Osteoblast (primary cell): ENCODE measurements at regions not wholly inside any gene's neighbourhood (a gene's known extent, or its start where the extent isn't known, plus 50 kb on each side); places are given as distances from the start of the nearest gene placed in this dataset.
A peak's percentile ranks its signal among the peaks of the same experiment; 100 is the strongest.

ENCODE experiments used
- DNase-seq: peaks from one replicate; pipeline ENCODE4 v3.0.0; 2011; ENCODE audit warnings: low spot score, mixed read lengths; ENCODE audit not compliant: insufficient read length; ENCODE audit errors: missing footprints
- H2AFZ ChIP-seq: 2 replicates; pipeline ENCODE4 v1.6.0; 2011; ENCODE audit warnings: mild to moderate bottlenecking, low read length
- H3K27ac ChIP-seq: 2 replicates; pipeline ENCODE4 v1.5.1; 2011; ENCODE audit warnings: mild to moderate bottlenecking, low read depth, low read length, moderate library complexity
- H3K27me3 ChIP-seq: 2 replicates; pipeline ENCODE4 v1.6.0; 2012; ENCODE audit warnings: mild to moderate bottlenecking, control low read depth, inconsistent platforms, low read length, moderate library complexity; ENCODE audit not compliant: insufficient read depth
- H3K36me3 ChIP-seq: 2 replicates; pipeline ENCODE4 v1.5.1; 2011; ENCODE audit warnings: mild to moderate bottlenecking, low read length, control low read depth, moderate library complexity; ENCODE audit not compliant: insufficient read depth
- H3K4me1 ChIP-seq: 2 replicates; pipeline ENCODE4 v1.5.1; 2011; ENCODE audit warnings: mild to moderate bottlenecking, low read length, control low read depth, moderate library complexity; ENCODE audit not compliant: insufficient read depth
- H3K4me2 ChIP-seq: 2 replicates; pipeline ENCODE4 v1.6.0; 2011; ENCODE audit warnings: mild to moderate bottlenecking, low read length; ENCODE audit not compliant: insufficient read depth
- H3K4me3 ChIP-seq: fragments of 200-600 bp; sonication (generic); 3 replicates; pipeline ENCODE4 v1.5.1; 2012; ENCODE audit warnings: mild to moderate bottlenecking, low read length, inconsistent platforms; ENCODE audit not compliant: insufficient read depth
- H3K79me2 ChIP-seq: 2 replicates; pipeline ENCODE4 v1.6.0; 2012; ENCODE audit warnings: mild to moderate bottlenecking, low read length, control low read depth, inconsistent platforms; ENCODE audit not compliant: insufficient read depth
- H3K9me3 ChIP-seq: 2 replicates; pipeline ENCODE4 v1.5.1; 2011; ENCODE audit warnings: low read depth, low read length, control low read depth
- H4K20me1 ChIP-seq: 2 replicates; pipeline ENCODE4 v1.6.0; 2012; ENCODE audit warnings: mild to moderate bottlenecking, low read length, control low read depth; ENCODE audit not compliant: insufficient read depth
- CTCF ChIP-seq: IDR thresholded peaks from 2 replicates; pipeline ENCODE4 v1.5.1; 2011; ENCODE audit warnings: mild to moderate bottlenecking, low read depth, low read length, moderate library complexity; ENCODE audit errors: extremely low read depth

GRCh38 chr9:86577420-86578333 is 223.5 kb upstream of the TUT7 start:
- H3K4me1 ChIP-seq, result no peaks in the 10 kb centered on the region
- no peak overlapping the region for H3K4me3 ChIP-seq
- DNase-seq, result no peak
- H3K27me3 ChIP-seq, result peaks cover 4% of the 10 kb centered on the region
- H3K9me3 ChIP-seq, result no peaks in the 10 kb centered on the region
- H3K36me3 ChIP-seq, result no peaks in the 10 kb centered on the region
- no peak overlapping the region for H2AFZ ChIP-seq
- no peaks in the 10 kb centered on the region for H3K79me2 ChIP-seq
- H4K20me1 ChIP-seq, result no peaks in the 10 kb centered on the region
- no peak overlapping the region for H3K4me2 ChIP-seq
- TF ChIP-seq CTCF, result no peak
- no peak overlapping the region for H3K27ac ChIP-seq

- Histone ChIP-seq H3K27ac (no peak overlapping the region), H3K4me2 (no peak overlapping the region), H3K4me1 (no peaks in the 10 kb centered on the region), H2AFZ (no peak overlapping the region), H3K9me3 (no peaks in the 10 kb centered on the region), H3K36me3 (no peaks in the 10 kb centered on the region), H4K20me1 (no peaks in the 10 kb centered on the region), H3K4me3 (no peak overlapping the region), H3K27me3 (peaks cover 4% of the 10 kb centered on the region), H3K79me2 (no peaks in the 10 kb centered on the region)
- TF ChIP-seq CTCF, result no peak
- DNase-seq, result no peak
These were observed 221.8 kb upstream of the TUT7 start for GRCh38 chr9:86575825-86576525.

DNA sequence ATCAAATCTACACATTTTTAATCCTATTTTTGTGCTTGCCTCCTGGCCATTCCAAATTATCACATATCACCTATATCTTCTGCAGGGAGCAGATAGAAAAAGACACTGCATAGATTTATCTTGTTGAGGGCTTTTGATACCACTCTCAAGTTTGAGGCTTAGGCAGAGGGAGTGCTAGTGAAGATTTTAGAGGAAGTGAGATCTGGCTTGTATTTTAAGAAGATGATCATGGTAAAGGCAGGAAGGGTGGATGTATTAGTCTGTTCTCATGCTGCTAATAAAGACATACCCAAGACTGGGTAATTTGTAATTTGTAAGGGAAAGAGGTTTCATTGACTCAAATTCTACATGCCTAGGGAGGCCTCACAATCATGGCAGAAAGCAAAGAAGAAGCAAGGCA is 220.9 kb upstream of the TUT7 start:
- no peaks in the 10 kb centered on the region for H3K79me2 ChIP-seq
- H3K9me3 ChIP-seq, result no peaks in the 10 kb centered on the region
- DNase-seq, result no peak
- H3K27me3 ChIP-seq, result peaks cover 4% of the 10 kb centered on the region
- H2AFZ ChIP-seq, result no peak overlapping the region
- no peak overlapping the region for H3K27ac ChIP-seq
- H3K4me1 ChIP-seq, result no peaks in the 10 kb centered on the region
- no peak for TF ChIP-seq CTCF
- no peaks in the 10 kb centered on the region for H4K20me1 ChIP-seq
- no peak overlapping the region for H3K4me3 ChIP-seq
- H3K4me2 ChIP-seq, result no peak overlapping the region
- H3K36me3 ChIP-seq, result no peaks in the 10 kb centered on the region

DNA sequence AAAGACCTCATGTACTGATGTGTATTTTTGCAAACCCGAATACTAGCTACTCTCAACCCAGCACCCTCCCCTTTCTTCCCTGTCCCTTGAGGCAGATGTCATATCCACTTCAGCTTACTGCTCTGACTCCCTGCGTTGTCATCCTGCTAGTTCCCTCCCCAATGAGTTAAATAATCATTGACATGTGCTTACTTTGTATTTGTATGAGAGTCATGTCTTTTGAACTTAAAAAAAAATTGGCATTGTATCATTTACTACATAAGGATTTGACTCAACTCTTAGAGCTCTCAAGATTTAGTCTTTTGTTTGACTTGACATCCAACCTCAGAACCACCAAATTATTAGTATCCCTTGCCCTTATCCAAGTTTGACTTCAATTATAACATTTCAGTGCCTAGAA is 219.7 kb upstream of the TUT7 start:
- no peak overlapping the region for H3K27ac ChIP-seq
- H3K9me3 ChIP-seq, result no peaks in the 10 kb centered on the region
- peaks cover 3% of the 10 kb centered on the region for H3K27me3 ChIP-seq
- H2AFZ ChIP-seq, result no peak overlapping the region
- TF ChIP-seq CTCF, result no peak
- no peaks in the 10 kb centered on the region for H3K36me3 ChIP-seq
- H3K79me2 ChIP-seq, result no peaks in the 10 kb centered on the region
- H3K4me3 ChIP-seq, result no peak overlapping the region
- peak; percentile 91 for DNase-seq
- H3K4me2 ChIP-seq, result no peak overlapping the region
- H3K4me1 ChIP-seq, result no peaks in the 10 kb centered on the region
- no peaks in the 10 kb centered on the region for H4K20me1 ChIP-seq
